ENCODE measurements at regions not wholly inside any gene's neighbourhood (a gene's known extent, or its start where the extent isn't known, plus 50 kb on each side); places are given as distances from the start of the nearest gene placed in this dataset.

DNA sequence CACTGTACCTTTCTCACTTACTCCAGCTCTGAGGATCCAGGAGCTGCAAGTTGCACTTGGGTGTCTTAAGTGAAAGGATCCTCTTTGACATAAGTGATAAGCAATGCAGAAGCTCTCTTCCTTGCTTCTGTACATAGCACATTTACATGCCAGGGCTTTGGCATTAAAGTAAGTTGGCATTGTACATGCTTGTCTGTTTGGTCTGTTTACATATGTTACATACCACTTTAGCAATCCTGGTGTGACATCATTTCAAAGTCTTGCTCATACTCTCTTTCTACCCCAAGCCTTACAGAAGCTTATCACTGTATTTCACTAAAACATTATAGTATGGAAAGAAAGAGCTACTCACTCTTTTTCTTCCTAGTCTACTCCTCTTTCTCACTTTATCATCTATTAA is 2548.3 kb downstream of the ARAP2 start:
- Histone ChIP-seq H3K56ac (ENCODE audit: insufficient read length, low read depth, low read length) (no peak overlapping the region), H3K79me1 (ENCODE audit: insufficient read depth, low read depth, low read length, poor library complexity, severe bottlenecking) (no peaks in the 10 kb centered on the region), H3K9me3 (ENCODE audit: control insufficient read depth, low read depth, low read length) (no peaks in the 10 kb centered on the region), H3K79me2 (ENCODE audit: insufficient read depth, low read length) (no peaks in the 10 kb centered on the region), H4K5ac (ENCODE audit: insufficient read length, low read depth, low read length) (no peak overlapping the region), H2BK12ac (ENCODE audit: insufficient read length, low read depth, low read length) (no peak overlapping the region), H4K91ac (ENCODE audit: insufficient read length, low read depth, low read length) (no peak overlapping the region), H3T11ph (ENCODE audit: low read length) (no peak overlapping the region), H3K18ac (ENCODE audit: insufficient read length, low read depth, low read length) (no peak overlapping the region), H3K9ac (ENCODE audit: extremely low read depth, insufficient read length, low read length) (no peak overlapping the region), H2AK5ac (ENCODE audit: insufficient read length, low read length) (no peak overlapping the region), H2BK15ac (ENCODE audit: low read depth, low read length) (no peak overlapping the region), H3K4ac (ENCODE audit: low read depth, low read length) (no peak overlapping the region), H2BK20ac (ENCODE audit: low read depth, low read length, poor library complexity, severe bottlenecking) (no peak overlapping the region), H3K27me3 (ENCODE audit: insufficient read depth, low read length) (no peaks in the 10 kb centered on the region; the same call in 1 of the 2 replicates), H3K27ac (ENCODE audit: insufficient read length, low read depth, low read length) (no peak overlapping the region), H3K4me2 (ENCODE audit: insufficient read depth, insufficient read length, low read length) (no peak overlapping the region), H4K20me1 (ENCODE audit: control insufficient read depth, insufficient read depth, insufficient read length) (no peaks in the 10 kb centered on the region), H4K8ac (replicated peaks; ENCODE audit: insufficient read length, low read depth, low read length) (no peak overlapping the region), H2BK120ac (ENCODE audit: low read depth, low read length, poor library complexity, severe bottlenecking) (no peak overlapping the region), H2AFZ (ENCODE audit: low read length) (no peak overlapping the region), H3K4me1 (ENCODE audit: insufficient read depth, low read length) (no peaks in the 10 kb centered on the region), H3K23ac (ENCODE audit: insufficient read length, low read depth, low read length) (no peak overlapping the region), H2BK5ac (ENCODE audit: insufficient read length, low read length) (no peak overlapping the region), H3K14ac (ENCODE audit: insufficient read depth, low read length) (no peak overlapping the region), H3K23me2 (ENCODE audit: insufficient read length, low read depth, low read length, poor library complexity, severe bottlenecking) (no peaks in the 10 kb centered on the region)
- Mint-ChIP-seq H3K27ac (no peak overlapping the region), H3K36me3 (ENCODE audit: insufficient read depth in 1 of 3, low read depth in 3 of 3) (peaks cover 5 to 21% (median 11%) of the 10 kb centered on the region in 3 experiments; a peak in 6 of 7 replicates), H3K9me3 (peaks cover 14 to 31% of the 10 kb centered on the region in 2 experiments), H3K27me3 (ENCODE audit: low read depth) (no peaks in the 10 kb centered on the region), H3K4me1 (no peaks in the 10 kb centered on the region), H3K4me3 (no peak overlapping the region)
- DNase-seq, result no peak
- no peak for TF ChIP-seq CTCF (conservative IDR thresholded peaks at IDR 0.05)

All from H9 (cell line).